OCI-LY7 (cell line): ENCODE measurements at regions not wholly inside any gene's neighbourhood (a gene's known extent, or its start where the extent isn't known, plus 50 kb on each side); places are given as distances from the start of the nearest gene placed in this dataset.

Experiments
- BruUV-seq: library from RNA; stranded (reverse); fragments of 400-500 nt; replicated peaks from 2 replicates; lab custom pipeline; 2021; lab: Mats Ljungman, UMichigan
- CTCF ChIA-PET: fragments of 300-600 bp; sonication (Branson Sonifier 250); formaldehyde crosslinking; loops from one replicate; lab custom pipeline; 2022; ENCODE audit warnings: antibody characterized with exemption; ENCODE audit not compliant: unreplicated experiment; lab: Charles Lee
- POLR2A ChIA-PET: fragments of 300-600 bp; sonication (Branson Sonifier 250); formaldehyde crosslinking; loops from one replicate; lab custom pipeline; 2022; ENCODE audit warnings: antibody characterized with exemption; lab: Charles Lee
- DNase-seq: peaks from one replicate; pipeline ENCODE4 v3.0.0-alpha.2; 2015; ENCODE audit warnings: low spot score
- H2AFZ ChIP-seq: fragments of 200-600 bp; sonication (generic), shearing (Covaris generic); 2 replicates; pipeline ENCODE4 v1.6.1; 2014; ENCODE audit warnings: mild to moderate bottlenecking, antibody characterized with exemption, low read length, moderate library complexity
- H3K27ac ChIP-seq: fragments of 200-600 bp; sonication (generic); 2 replicates; pipeline ENCODE4 v1.5.1; 2014; ENCODE audit warnings: mixed run types, low read depth, mild to moderate bottlenecking, moderate library complexity, low read length, inconsistent platforms; ENCODE audit not compliant: poor library complexity, severe bottlenecking
- H3K36me3 ChIP-seq: fragments of 200-600 bp; sonication (generic); 2 replicates; pipeline ENCODE4 v1.6.1; 2014; ENCODE audit warnings: mild to moderate bottlenecking, antibody characterized with exemption, low read length, moderate library complexity, mixed read lengths; ENCODE audit not compliant: insufficient read depth
- H3K4me1 ChIP-seq: fragments of 200-600 bp; sonication (generic); 2 replicates; pipeline ENCODE4 v1.5.1; 2014; ENCODE audit warnings: mild to moderate bottlenecking, low read length; ENCODE audit not compliant: insufficient read depth, poor library complexity, severe bottlenecking
- H3K4me2 ChIP-seq: fragments of 200-600 bp; sonication (generic); 2 replicates; pipeline ENCODE4 v1.6.1; 2014; ENCODE audit warnings: mild to moderate bottlenecking, low read length
- H3K4me3 ChIP-seq: fragments of 200-600 bp; sonication (generic); 2 replicates; pipeline ENCODE4 v1.5.1; 2014; ENCODE audit warnings: mild to moderate bottlenecking, low read depth, low read length; ENCODE audit not compliant: poor library complexity, severe bottlenecking
- H3K79me2 ChIP-seq: fragments of 200-600 bp; sonication (generic); 2 replicates; pipeline ENCODE4 v1.6.1; 2016; ENCODE audit warnings: low read depth, mild to moderate bottlenecking, low read length, moderate library complexity, mixed read lengths; ENCODE audit not compliant: insufficient read depth
- H3K9me2 ChIP-seq: fragments of 200-600 bp; sonication (generic); 2 replicates; pipeline ENCODE4 v1.6.1; 2016; ENCODE audit warnings: mild to moderate bottlenecking, low read length, mixed read lengths; ENCODE audit not compliant: insufficient read depth
- H3K9me3 ChIP-seq: fragments of 200-600 bp; sonication (generic); 2 replicates; pipeline ENCODE4 v1.6.1; 2014; ENCODE audit warnings: mild to moderate bottlenecking, mixed run types, low read length, mixed read lengths
- H4K20me1 ChIP-seq: fragments of 200-600 bp; sonication (generic); 2 replicates; pipeline ENCODE4 v1.6.1; 2014; ENCODE audit warnings: mild to moderate bottlenecking, antibody characterized with exemption, low read length, moderate library complexity, mixed read lengths; ENCODE audit not compliant: insufficient read depth
- EZH2phosphoT487 ChIP-seq: fragments of 200-600 bp; sonication (generic); IDR thresholded peaks from 2 replicates; pipeline ENCODE4 v1.6.1; 2018; ENCODE audit warnings: low read depth, borderline replicate concordance, mild to moderate bottlenecking, mixed run types, antibody characterized with exemption, low read length, moderate library complexity, mixed read lengths
- intact Hi-C: fragments of 100-400 bp; cut with micrococcal nuclease; formaldehyde crosslinking; loops from one replicate; pipeline ENCODE4 v1.10.0; 2022; ENCODE audit not compliant: unreplicated experiment
- TF ChIP-seq, protein P1 (sequence below): fragments of 200-600 bp; sonication (generic); conservative IDR thresholded peaks from 2 replicates; pipeline ENCODE4 v1.5.1; 2014; ENCODE audit warnings: mild to moderate bottlenecking, antibody characterized with exemption, low read length, moderate library complexity, mixed read lengths

DNA sequence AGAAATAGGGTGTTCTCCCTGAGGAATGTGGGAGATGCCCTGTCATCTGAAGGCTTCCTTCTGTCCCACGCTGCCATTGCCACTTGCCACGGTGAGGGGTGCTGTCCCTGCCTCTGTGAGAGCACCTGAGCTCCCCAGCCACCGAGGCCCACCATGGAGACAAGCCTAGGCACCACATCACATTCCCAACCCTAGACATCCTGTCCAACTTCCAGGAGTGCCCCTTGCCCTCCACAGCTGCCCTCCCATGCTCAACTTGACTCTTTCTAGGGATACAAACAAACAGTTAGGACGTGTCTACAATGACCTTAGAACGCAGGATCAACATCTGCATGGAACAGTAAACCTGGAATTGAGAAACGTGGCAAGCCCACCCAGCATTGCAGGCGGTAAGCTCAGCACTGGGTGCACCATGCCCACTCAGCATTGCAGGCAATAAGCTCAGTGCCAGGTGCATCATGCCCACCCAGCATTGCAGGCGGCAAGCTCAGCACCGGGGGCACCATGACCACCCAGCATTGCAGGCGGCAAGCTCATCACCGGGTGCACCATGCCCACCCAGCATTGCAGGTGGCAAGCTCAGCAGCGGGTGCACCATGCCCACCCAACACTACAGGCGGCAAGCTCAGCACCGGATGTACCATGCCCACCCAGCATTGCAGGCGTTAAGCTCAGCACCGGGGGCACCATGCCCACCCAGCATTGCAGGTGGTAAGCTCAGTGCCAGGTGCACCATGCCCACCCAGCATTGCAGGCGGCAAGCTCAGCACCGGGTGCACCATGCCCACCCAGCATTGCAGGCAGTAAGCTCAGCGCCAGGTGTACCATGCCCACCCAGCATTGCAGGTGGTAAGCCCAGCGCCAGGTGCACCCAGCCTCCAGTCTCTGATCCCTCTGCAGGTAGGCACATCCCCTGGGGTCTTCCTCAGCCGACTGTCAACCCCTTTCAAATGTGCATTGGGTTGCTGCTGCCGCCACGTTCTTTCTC is 1463.9 kb downstream of the TBC1D22A start:
- Histone ChIP-seq H3K4me3 (no peak overlapping the region), H3K9me2 (no peaks in the 10 kb centered on the region), H3K4me1 (no peaks in the 10 kb centered on the region), H3K4me2 (no peak overlapping the region), H2AFZ (no peak overlapping the region), H3K9me3 (0 out of 2 replicates have a peak, but pooled peaks cover 1% of the 10 kb centered on the region), H3K79me2 (no peaks in the 10 kb centered on the region), H3K27ac (no peak overlapping the region), H3K36me3 (no peaks in the 10 kb centered on the region), H4K20me1 (no peaks in the 10 kb centered on the region)
- intact Hi-C loops = no loop called here
- TF ChIP-seq, protein P1, sequence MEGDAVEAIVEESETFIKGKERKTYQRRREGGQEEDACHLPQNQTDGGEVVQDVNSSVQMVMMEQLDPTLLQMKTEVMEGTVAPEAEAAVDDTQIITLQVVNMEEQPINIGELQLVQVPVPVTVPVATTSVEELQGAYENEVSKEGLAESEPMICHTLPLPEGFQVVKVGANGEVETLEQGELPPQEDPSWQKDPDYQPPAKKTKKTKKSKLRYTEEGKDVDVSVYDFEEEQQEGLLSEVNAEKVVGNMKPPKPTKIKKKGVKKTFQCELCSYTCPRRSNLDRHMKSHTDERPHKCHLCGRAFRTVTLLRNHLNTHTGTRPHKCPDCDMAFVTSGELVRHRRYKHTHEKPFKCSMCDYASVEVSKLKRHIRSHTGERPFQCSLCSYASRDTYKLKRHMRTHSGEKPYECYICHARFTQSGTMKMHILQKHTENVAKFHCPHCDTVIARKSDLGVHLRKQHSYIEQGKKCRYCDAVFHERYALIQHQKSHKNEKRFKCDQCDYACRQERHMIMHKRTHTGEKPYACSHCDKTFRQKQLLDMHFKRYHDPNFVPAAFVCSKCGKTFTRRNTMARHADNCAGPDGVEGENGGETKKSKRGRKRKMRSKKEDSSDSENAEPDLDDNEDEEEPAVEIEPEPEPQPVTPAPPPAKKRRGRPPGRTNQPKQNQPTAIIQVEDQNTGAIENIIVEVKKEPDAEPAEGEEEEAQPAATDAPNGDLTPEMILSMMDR = no peak
- no peak for TF ChIP-seq EZH2phosphoT487
- ChIA-PET POLR2A (interaction anchor here (0.7 kb wide), 1 partner anchor 35 kb away, joined by 3 read pairs; no protein-coding TSS in a partner anchor), CTCF (interaction anchor here (0.7 kb wide), 1 partner anchor 126 kb away, joined by 9 read pairs; no protein-coding TSS in a partner anchor)
- DNase-seq = no peak
- BruUV-seq = no TSS peak

DNA sequence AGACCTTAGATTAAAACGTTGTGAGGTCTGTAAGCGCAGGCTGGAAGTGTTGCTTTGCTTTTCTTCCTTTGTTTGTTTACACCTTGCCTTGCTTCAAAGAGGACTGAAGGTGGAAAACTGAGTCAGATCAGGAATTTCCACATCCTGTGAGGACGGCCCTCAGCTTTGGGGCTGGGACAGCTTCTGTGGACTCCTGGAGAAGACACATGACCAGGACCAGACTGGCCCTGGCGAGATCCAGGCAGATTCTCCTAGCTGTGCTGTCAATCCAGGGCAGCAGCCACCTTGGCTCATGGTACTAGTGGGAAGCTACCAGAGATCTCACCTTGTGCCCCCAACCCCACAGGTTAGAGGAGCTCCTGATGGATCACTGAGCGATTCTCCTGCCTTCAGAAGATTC is 1461.9 kb downstream of the TBC1D22A start:
- H3K9me3 ChIP-seq = 0 out of 2 replicates have a peak, but pooled peaks cover 6% of the 10 kb centered on the region
- ChIA-PET POLR2A (no interaction called here), CTCF (no interaction called here)
- H4K20me1 ChIP-seq = no peaks in the 10 kb centered on the region
- no peaks in the 10 kb centered on the region for H3K9me2 ChIP-seq
- BruUV-seq = no TSS peak
- H2AFZ ChIP-seq = no peak overlapping the region
- no peaks in the 10 kb centered on the region for H3K79me2 ChIP-seq
- intact Hi-C loops = no loop called here
- DNase-seq = no peak
- no peak overlapping the region for H3K27ac ChIP-seq
- TF ChIP-seq EZH2phosphoT487 = no peak
- TF ChIP-seq, protein P1 = no peak
- no peaks in the 10 kb centered on the region for H3K36me3 ChIP-seq
- no peak overlapping the region for H3K4me2 ChIP-seq
- no peaks in the 10 kb centered on the region for H3K4me1 ChIP-seq
- H3K4me3 ChIP-seq = no peak overlapping the region
